ENCODE measurements at regions not wholly inside any gene's neighbourhood (a gene's known extent, or its start where the extent isn't known, plus 50 kb on each side); places are given as distances from the start of the nearest gene placed in this dataset.

GRCh38 chr2:237260039-237260620 lies 153.8 kb downstream of the COL6A3 start:
- ATAC-seq (ENCODE audit: low FRiP score): no peak
- TF ChIP-seq CTCF (IDR thresholded peaks at IDR 0.05): no peak

GRCh38 chr2:237260686-237261085 lies 153.3 kb downstream of the COL6A3 start:
- DNase-seq (ENCODE audit: low spot score) (no peak), ATAC-seq (ENCODE audit: low FRiP score) (no peak)
- no peak for TF ChIP-seq CTCF (IDR thresholded peaks at IDR 0.05)

More at GRCh38 chr2:237260039-237260620, 153.8 kb downstream of the COL6A3 start:
- no peak for DNase-seq (ENCODE audit: low spot score)

GRCh38 chr2:237261327-237261726 lies 152.6 kb downstream of the COL6A3 start:
- DNase-seq (ENCODE audit: low spot score): no peak
- ATAC-seq (ENCODE audit: low FRiP score): no peak
- TF ChIP-seq CTCF (IDR thresholded peaks at IDR 0.05): no peak

GRCh38 chr2:237262838-237263771 lies 150.9 kb downstream of the COL6A3 start:
- peak; percentile 69 for ATAC-seq (ENCODE audit: low FRiP score)
- TF ChIP-seq CTCF (IDR thresholded peaks at IDR 0.05): no peak
- no peak for DNase-seq (ENCODE audit: low spot score)

- TF ChIP-seq CTCF (IDR thresholded peaks at IDR 0.05): no peak
- ATAC-seq (ENCODE audit: low FRiP score): no peak
- DNase-seq (ENCODE audit: low spot score): no peak
Measured at GRCh38 chr2:237264480-237265219, 149.3 kb downstream of the COL6A3 start.

GRCh38 chr2:237268004-237268708 lies 145.8 kb downstream of the COL6A3 start:
- no peak for DNase-seq (ENCODE audit: low spot score)
- no peak for ATAC-seq (ENCODE audit: low FRiP score)
- no peak for TF ChIP-seq CTCF (IDR thresholded peaks at IDR 0.05)
